ENCODE measurements at regions not wholly inside any gene's neighbourhood (a gene's known extent, or its start where the extent isn't known, plus 50 kb on each side); places are given as distances from the start of the nearest gene placed in this dataset.

GRCh38 chr18:75477900-75478299, 50.4 kb upstream of the SMIM21 start:
- no peak for DNase-seq
- intact Hi-C loops (cut with DNase I) = loop anchor here (10.0 kb wide), 2 partner anchors 583 to 823 kb away; no protein-coding TSS in a partner anchor
- H3K9ac ChIP-seq (ENCODE audit: low read depth in 2 of 2, low read length in 2 of 2) = no peak overlapping the region
- H3K27me3 ChIP-seq = no peaks in the 10 kb centered on the region
- H3K27ac ChIP-seq = no peak overlapping the region
- H3K36me3 ChIP-seq = no peaks in the 10 kb centered on the region
- no peaks in the 10 kb centered on the region for H3K9me3 ChIP-seq
- H3K4me1 ChIP-seq = no peaks in the 10 kb centered on the region
- TF ChIP-seq CTCF (IDR thresholded peaks at IDR 0.05) = no peak
- no peak overlapping the region for H3K4me3 ChIP-seq
